GM23338 (cell line): ENCODE measurements at regions not wholly inside any gene's neighbourhood (a gene's known extent, or its start where the extent isn't known, plus 50 kb on each side); places are given as distances from the start of the nearest gene placed in this dataset.

ENCODE experiments used
- ATAC-seq: fragments of 200-7000 bp; cut with Tn5 transposase; 3 replicates; pipeline ENCODE4 v1.9.1; 2020
- DNase-seq: peaks from one replicate; pipeline ENCODE4 v3.0.0-alpha.2; 2015; ENCODE audit warnings: low spot score
- H2AFZ ChIP-seq: fragments of 200-600 bp; sonication (generic); 2 replicates; pipeline ENCODE4 v1.8.0; 2016; ENCODE audit warnings: antibody characterized with exemption, mild to moderate bottlenecking, moderate library complexity
- H3F3A ChIP-seq: fragments of 200-600 bp; sonication (generic); replicated peaks from 2 replicates; pipeline ENCODE4 v1.8.0; 2017; ENCODE audit warnings: antibody characterized with exemption, mixed run types, low read depth
- H3K27ac ChIP-seq: fragments of 200-600 bp; sonication (generic); 2 replicates; pipeline ENCODE4 v1.6.1; 2016; ENCODE audit warnings: low read depth
- H3K27me3 ChIP-seq: fragments of 200-600 bp; sonication (generic); 2 replicates; pipeline ENCODE4 v1.8.0; 2016; ENCODE audit warnings: mild to moderate bottlenecking, mixed run types, moderate library complexity; ENCODE audit not compliant: insufficient read depth
- H3K36me3 ChIP-seq: fragments of 200-600 bp; sonication (generic); 2 replicates; pipeline ENCODE4 v1.8.0; 2016; ENCODE audit warnings: mild to moderate bottlenecking; ENCODE audit not compliant: insufficient read depth
- H3K4me1 ChIP-seq: fragments of 200-600 bp; sonication (generic); 2 replicates; pipeline ENCODE4 v1.8.0; 2016; ENCODE audit warnings: mild to moderate bottlenecking, moderate library complexity; ENCODE audit not compliant: insufficient read depth
- H3K4me2 ChIP-seq: fragments of 200-600 bp; sonication (generic); 2 replicates; pipeline ENCODE4 v1.7.1; 2017; ENCODE audit warnings: mixed run types
- H3K4me3 ChIP-seq: fragments of 200-600 bp; sonication (generic); 2 replicates; pipeline ENCODE4 v1.6.1; 2016; ENCODE audit warnings: mixed run types
- H3K79me2 ChIP-seq: fragments of 200-600 bp; sonication (generic); replicated peaks from 2 replicates; pipeline ENCODE4 v1.8.0; 2017; ENCODE audit warnings: mild to moderate bottlenecking; ENCODE audit not compliant: insufficient read depth
- H3K9me2 ChIP-seq: fragments of 200-600 bp; sonication (generic); 2 replicates; pipeline ENCODE4 v1.8.0; 2017; ENCODE audit not compliant: insufficient read depth
- H4K20me1 ChIP-seq: fragments of 200-600 bp; sonication (generic); replicated peaks from 2 replicates; pipeline ENCODE4 v1.8.0; 2017; ENCODE audit warnings: mild to moderate bottlenecking; ENCODE audit not compliant: insufficient read depth
- H3K27ac Mint-ChIP-seq: 2 replicates; pipeline ENCODE4 v1.8.0; 2020; ENCODE audit warnings: inconsistent platforms, mild to moderate bottlenecking, moderate library complexity, mixed read lengths
- H3K27me3 Mint-ChIP-seq: 3 replicates; pipeline ENCODE4 v1.8.0; 2022; ENCODE audit warnings: low read depth, mild to moderate bottlenecking, moderate library complexity, mixed read lengths, inconsistent platforms; ENCODE audit not compliant: insufficient read depth, poor library complexity
- H3K36me3 Mint-ChIP-seq: 3 replicates; pipeline ENCODE4 v1.8.0; 2021; ENCODE audit warnings: low read depth, mild to moderate bottlenecking, inconsistent platforms, moderate library complexity, mixed read lengths
- H3K4me1 Mint-ChIP-seq: 3 replicates; pipeline ENCODE4 v1.8.0; 2020; ENCODE audit warnings: mild to moderate bottlenecking, inconsistent platforms, mixed read lengths
- H3K4me3 Mint-ChIP-seq: 3 replicates; pipeline ENCODE4 v1.8.0; 2021; ENCODE audit warnings: moderate library complexity, mild to moderate bottlenecking, inconsistent platforms, mixed read lengths
- H3K9me3 Mint-ChIP-seq: 3 replicates; pipeline ENCODE4 v1.8.0; 2020; ENCODE audit warnings: moderate library complexity, mild to moderate bottlenecking, inconsistent platforms, mixed read lengths
- CREB1 ChIP-seq: fragments of 250-450 bp; sonication (Bioruptor Pico); IDR thresholded peaks from 2 replicates; pipeline ENCODE4 v1.5.0; 2020; ENCODE audit warnings: low read depth, mild to moderate bottlenecking, moderate library complexity
- JUNB ChIP-seq: IDR thresholded peaks from one replicate; pipeline ENCODE4 v1.6.1; 2016; ENCODE audit warnings: antibody characterized with exemption; ENCODE audit not compliant: unreplicated experiment
- POLR2AphosphoS5 ChIP-seq: IDR thresholded peaks from 2 replicates; pipeline ENCODE4 v1.6.1; 2016; ENCODE audit warnings: antibody characterized with exemption, low read depth
- STAT1 ChIP-seq: IDR thresholded peaks from one replicate; pipeline ENCODE4 v1.6.1; 2016; ENCODE audit warnings: antibody characterized with exemption; ENCODE audit not compliant: unreplicated experiment
- ZNF331 ChIP-seq: fragments of 250-450 bp; sonication (Bioruptor Pico); IDR thresholded peaks from 2 replicates; pipeline ENCODE4 v1.5.0; 2020; ENCODE audit warnings: low read depth, mild to moderate bottlenecking, moderate library complexity
- TF ChIP-seq, protein P1 (sequence below): IDR thresholded peaks from one replicate; pipeline ENCODE4 v1.6.1; 2018; ENCODE audit warnings: antibody characterized with exemption; ENCODE audit not compliant: unreplicated experiment
- TF ChIP-seq, protein P2 (sequence below): IDR thresholded peaks from 2 replicates; pipeline ENCODE4 v1.6.1; 2016; ENCODE audit warnings: antibody characterized with exemption
- TF ChIP-seq, protein P3 (sequence below), 2 experiments: fragments of 200-600 bp in 1 of 2; sonication (generic) in 1 of 2; conservative IDR thresholded peaks; 2 replicates each; pipeline versions ENCODE4 v1.5.1 to v1.6.1; 2016 to 2017; ENCODE audit warnings: antibody characterized with exemption in 2 of 2, low read depth in 2 of 2, mild to moderate bottlenecking in 2 of 2, moderate library complexity in 1 of 2
- TF ChIP-seq, protein P4 (sequence below): fragments of 250-450 bp; sonication (Bioruptor Pico); IDR thresholded peaks from 2 replicates; pipeline ENCODE4 v1.5.0; 2020; ENCODE audit warnings: mild to moderate bottlenecking, moderate library complexity

DNA sequence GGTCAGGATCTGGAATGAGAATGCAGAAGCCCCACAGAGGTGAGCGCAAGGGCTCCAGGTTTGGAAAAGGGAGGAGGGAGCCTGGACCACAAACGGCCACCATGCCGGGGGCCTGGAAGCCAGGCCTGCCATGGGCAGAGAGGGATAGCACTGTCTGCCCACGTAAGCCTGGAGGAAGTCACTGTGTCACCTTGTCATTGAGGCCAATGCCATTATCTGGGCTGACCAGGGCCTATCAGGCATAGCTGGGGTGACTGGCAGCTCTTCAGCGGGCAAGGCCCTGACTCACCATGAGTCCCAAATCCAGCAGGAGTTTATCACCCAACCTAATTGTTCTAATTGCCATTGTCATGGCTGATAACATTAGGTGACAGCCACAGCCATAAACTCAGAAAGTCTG lies 84.6 kb downstream of the MATN1 start:
- Histone ChIP-seq H4K20me1 (no peaks in the 10 kb centered on the region), H3K27ac (no peak overlapping the region), H3K27me3 (no peaks in the 10 kb centered on the region), H3K4me1 (no peaks in the 10 kb centered on the region), H3K9me2 (no peaks in the 10 kb centered on the region), H3K4me2 (no peak overlapping the region), H3K79me2 (no peaks in the 10 kb centered on the region), H3K4me3 (no peak overlapping the region), H3K36me3 (no peaks in the 10 kb centered on the region), H2AFZ (no peak overlapping the region), H3F3A (no peaks in the 10 kb centered on the region)
- DNase-seq (no peak), ATAC-seq (no peak)
- Mint-ChIP-seq H3K4me1 (no peaks in the 10 kb centered on the region), H3K27me3 (peaks cover 4% of the 10 kb centered on the region), H3K27ac (no peak overlapping the region), H3K9me3 (no peaks in the 10 kb centered on the region), H3K36me3 (no peaks in the 10 kb centered on the region), H3K4me3 (no peak overlapping the region)
- TF ChIP-seq POLR2AphosphoS5 (no peak), JUNB (no peak), STAT1 (no peak), ZNF331 (CRISPR knock-in tag) (no peak), CREB1 (no peak)
- TF ChIP-seq, protein P1, sequence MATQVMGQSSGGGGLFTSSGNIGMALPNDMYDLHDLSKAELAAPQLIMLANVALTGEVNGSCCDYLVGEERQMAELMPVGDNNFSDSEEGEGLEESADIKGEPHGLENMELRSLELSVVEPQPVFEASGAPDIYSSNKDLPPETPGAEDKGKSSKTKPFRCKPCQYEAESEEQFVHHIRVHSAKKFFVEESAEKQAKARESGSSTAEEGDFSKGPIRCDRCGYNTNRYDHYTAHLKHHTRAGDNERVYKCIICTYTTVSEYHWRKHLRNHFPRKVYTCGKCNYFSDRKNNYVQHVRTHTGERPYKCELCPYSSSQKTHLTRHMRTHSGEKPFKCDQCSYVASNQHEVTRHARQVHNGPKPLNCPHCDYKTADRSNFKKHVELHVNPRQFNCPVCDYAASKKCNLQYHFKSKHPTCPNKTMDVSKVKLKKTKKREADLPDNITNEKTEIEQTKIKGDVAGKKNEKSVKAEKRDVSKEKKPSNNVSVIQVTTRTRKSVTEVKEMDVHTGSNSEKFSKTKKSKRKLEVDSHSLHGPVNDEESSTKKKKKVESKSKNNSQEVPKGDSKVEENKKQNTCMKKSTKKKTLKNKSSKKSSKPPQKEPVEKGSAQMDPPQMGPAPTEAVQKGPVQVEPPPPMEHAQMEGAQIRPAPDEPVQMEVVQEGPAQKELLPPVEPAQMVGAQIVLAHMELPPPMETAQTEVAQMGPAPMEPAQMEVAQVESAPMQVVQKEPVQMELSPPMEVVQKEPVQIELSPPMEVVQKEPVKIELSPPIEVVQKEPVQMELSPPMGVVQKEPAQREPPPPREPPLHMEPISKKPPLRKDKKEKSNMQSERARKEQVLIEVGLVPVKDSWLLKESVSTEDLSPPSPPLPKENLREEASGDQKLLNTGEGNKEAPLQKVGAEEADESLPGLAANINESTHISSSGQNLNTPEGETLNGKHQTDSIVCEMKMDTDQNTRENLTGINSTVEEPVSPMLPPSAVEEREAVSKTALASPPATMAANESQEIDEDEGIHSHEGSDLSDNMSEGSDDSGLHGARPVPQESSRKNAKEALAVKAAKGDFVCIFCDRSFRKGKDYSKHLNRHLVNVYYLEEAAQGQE, result no peak
- TF ChIP-seq, protein P2, sequence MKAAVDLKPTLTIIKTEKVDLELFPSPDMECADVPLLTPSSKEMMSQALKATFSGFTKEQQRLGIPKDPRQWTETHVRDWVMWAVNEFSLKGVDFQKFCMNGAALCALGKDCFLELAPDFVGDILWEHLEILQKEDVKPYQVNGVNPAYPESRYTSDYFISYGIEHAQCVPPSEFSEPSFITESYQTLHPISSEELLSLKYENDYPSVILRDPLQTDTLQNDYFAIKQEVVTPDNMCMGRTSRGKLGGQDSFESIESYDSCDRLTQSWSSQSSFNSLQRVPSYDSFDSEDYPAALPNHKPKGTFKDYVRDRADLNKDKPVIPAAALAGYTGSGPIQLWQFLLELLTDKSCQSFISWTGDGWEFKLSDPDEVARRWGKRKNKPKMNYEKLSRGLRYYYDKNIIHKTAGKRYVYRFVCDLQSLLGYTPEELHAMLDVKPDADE, result no peak
- TF ChIP-seq, protein P3, sequence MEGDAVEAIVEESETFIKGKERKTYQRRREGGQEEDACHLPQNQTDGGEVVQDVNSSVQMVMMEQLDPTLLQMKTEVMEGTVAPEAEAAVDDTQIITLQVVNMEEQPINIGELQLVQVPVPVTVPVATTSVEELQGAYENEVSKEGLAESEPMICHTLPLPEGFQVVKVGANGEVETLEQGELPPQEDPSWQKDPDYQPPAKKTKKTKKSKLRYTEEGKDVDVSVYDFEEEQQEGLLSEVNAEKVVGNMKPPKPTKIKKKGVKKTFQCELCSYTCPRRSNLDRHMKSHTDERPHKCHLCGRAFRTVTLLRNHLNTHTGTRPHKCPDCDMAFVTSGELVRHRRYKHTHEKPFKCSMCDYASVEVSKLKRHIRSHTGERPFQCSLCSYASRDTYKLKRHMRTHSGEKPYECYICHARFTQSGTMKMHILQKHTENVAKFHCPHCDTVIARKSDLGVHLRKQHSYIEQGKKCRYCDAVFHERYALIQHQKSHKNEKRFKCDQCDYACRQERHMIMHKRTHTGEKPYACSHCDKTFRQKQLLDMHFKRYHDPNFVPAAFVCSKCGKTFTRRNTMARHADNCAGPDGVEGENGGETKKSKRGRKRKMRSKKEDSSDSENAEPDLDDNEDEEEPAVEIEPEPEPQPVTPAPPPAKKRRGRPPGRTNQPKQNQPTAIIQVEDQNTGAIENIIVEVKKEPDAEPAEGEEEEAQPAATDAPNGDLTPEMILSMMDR (conservative IDR thresholded peaks at IDR 0.05; ENCODE audit: low read depth in 2 of 2), result no peak
- TF ChIP-seq, protein P4, sequence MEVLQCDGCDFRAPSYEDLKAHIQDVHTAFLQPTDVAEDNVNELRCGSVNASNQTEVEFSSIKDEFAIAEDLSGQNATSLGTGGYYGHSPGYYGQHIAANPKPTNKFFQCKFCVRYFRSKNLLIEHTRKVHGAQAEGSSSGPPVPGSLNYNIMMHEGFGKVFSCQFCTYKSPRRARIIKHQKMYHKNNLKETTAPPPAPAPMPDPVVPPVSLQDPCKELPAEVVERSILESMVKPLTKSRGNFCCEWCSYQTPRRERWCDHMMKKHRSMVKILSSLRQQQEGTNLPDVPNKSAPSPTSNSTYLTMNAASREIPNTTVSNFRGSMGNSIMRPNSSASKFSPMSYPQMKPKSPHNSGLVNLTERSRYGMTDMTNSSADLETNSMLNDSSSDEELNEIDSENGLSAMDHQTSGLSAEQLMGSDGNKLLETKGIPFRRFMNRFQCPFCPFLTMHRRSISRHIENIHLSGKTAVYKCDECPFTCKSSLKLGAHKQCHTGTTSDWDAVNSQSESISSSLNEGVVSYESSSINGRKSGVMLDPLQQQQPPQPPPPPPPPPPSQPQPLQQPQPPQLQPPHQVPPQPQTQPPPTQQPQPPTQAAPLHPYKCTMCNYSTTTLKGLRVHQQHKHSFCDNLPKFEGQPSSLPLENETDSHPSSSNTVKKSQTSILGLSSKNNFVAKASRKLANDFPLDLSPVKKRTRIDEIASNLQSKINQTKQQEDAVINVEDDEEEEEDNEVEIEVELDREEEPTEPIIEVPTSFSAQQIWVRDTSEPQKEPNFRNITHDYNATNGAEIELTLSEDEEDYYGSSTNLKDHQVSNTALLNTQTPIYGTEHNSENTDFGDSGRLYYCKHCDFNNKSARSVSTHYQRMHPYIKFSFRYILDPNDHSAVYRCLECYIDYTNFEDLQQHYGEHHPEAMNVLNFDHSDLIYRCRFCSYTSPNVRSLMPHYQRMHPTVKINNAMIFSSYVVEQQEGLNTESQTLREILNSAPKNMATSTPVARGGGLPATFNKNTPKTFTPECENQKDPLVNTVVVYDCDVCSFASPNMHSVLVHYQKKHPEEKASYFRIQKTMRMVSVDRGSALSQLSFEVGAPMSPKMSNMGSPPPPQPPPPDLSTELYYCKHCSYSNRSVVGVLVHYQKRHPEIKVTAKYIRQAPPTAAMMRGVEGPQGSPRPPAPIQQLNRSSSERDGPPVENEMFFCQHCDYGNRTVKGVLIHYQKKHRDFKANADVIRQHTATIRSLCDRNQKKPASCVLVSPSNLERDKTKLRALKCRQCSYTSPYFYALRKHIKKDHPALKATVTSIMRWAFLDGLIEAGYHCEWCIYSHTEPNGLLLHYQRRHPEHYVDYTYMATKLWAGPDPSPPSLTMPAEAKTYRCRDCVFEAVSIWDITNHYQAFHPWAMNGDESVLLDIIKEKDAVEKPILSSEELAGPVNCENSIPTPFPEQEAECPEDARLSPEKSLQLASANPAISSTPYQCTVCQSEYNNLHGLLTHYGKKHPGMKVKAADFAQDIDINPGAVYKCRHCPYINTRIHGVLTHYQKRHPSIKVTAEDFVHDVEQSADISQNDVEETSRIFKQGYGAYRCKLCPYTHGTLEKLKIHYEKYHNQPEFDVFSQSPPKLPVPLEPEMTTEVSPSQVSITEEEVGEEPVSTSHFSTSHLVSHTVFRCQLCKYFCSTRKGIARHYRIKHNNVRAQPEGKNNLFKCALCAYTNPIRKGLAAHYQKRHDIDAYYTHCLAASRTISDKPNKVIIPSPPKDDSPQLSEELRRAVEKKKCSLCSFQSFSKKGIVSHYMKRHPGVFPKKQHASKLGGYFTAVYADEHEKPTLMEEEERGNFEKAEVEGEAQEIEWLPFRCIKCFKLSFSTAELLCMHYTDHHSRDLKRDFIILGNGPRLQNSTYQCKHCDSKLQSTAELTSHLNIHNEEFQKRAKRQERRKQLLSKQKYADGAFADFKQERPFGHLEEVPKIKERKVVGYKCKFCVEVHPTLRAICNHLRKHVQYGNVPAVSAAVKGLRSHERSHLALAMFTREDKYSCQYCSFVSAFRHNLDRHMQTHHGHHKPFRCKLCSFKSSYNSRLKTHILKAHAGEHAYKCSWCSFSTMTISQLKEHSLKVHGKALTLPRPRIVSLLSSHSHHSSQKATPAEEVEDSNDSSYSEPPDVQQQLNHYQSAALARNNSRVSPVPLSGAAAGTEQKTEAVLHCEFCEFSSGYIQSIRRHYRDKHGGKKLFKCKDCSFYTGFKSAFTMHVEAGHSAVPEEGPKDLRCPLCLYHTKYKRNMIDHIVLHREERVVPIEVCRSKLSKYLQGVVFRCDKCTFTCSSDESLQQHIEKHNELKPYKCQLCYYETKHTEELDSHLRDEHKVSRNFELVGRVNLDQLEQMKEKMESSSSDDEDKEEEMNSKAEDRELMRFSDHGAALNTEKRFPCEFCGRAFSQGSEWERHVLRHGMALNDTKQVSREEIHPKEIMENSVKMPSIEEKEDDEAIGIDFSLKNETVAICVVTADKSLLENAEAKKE (CRISPR knock-in tag), result no peak
